Nephron progenitor cell (in vitro differentiated cells): ENCODE measurements at regions not wholly inside any gene's neighbourhood (a gene's known extent, or its start where the extent isn't known, plus 50 kb on each side); places are given as distances from the start of the nearest gene placed in this dataset.
A peak's percentile ranks its signal among the peaks of the same experiment; 100 is the strongest.

Experiments used
- DNase-seq: peaks from one replicate; pipeline ENCODE4 v3.0.0; 2021
- H3K27ac Mint-ChIP-seq: 2 replicates; pipeline ENCODE4 v1.8.0; 2021; ENCODE audit warnings: mild to moderate bottlenecking, moderate library complexity, mixed read lengths
- H3K27me3 Mint-ChIP-seq: 2 replicates; pipeline ENCODE4 v1.8.0; 2021; ENCODE audit warnings: mild to moderate bottlenecking, low read depth, mixed read lengths; ENCODE audit not compliant: poor library complexity
- H3K36me3 Mint-ChIP-seq: 2 replicates; pipeline ENCODE4 v1.8.0; 2021; ENCODE audit warnings: low read depth, mixed read lengths
- H3K4me1 Mint-ChIP-seq: 2 replicates; pipeline ENCODE4 v1.8.0; 2021; ENCODE audit warnings: mixed read lengths
- H3K4me3 Mint-ChIP-seq: 2 replicates; pipeline ENCODE4 v1.8.0; 2021; ENCODE audit warnings: mild to moderate bottlenecking, moderate library complexity, mixed read lengths
- H3K9me3 Mint-ChIP-seq: 2 replicates; pipeline ENCODE4 v1.8.0; 2021; ENCODE audit warnings: mild to moderate bottlenecking, moderate library complexity, mixed read lengths
- CTCF ChIP-seq: fragments of 200-600 bp; sonication (generic); IDR thresholded peaks from 2 replicates; pipeline ENCODE4 v1.5.0; 2021; ENCODE audit warnings: antibody characterized with exemption

- H3K27me3 Mint-ChIP-seq = no peaks in the 10 kb centered on the region
- peaks cover 21% of the 10 kb centered on the region for H3K4me1 Mint-ChIP-seq
- H3K27ac Mint-ChIP-seq = no peak overlapping the region
- no peak for DNase-seq
- H3K36me3 Mint-ChIP-seq = no peaks in the 10 kb centered on the region
- no peak for TF ChIP-seq CTCF
- no peak overlapping the region for H3K4me3 Mint-ChIP-seq
- no peaks in the 10 kb centered on the region for H3K9me3 Mint-ChIP-seq
These were observed 302.4 kb downstream of the TMEM161B start for GRCh38 chr5:87966213-87966612.

- peak overlapping the region; percentile 80 for H3K27ac Mint-ChIP-seq
- H3K36me3 Mint-ChIP-seq = no peaks in the 10 kb centered on the region
- no peaks in the 10 kb centered on the region for H3K9me3 Mint-ChIP-seq
- H3K27me3 Mint-ChIP-seq = no peaks in the 10 kb centered on the region
- no peak overlapping the region for H3K4me3 Mint-ChIP-seq
- H3K4me1 Mint-ChIP-seq = peaks cover 14% of the 10 kb centered on the region
- no peak for DNase-seq
- no peak for TF ChIP-seq CTCF
These were observed 314.5 kb downstream of the TMEM161B start for GRCh38 chr5:87954121-87954520.

GRCh38 chr5:87951661-87952060 lies 317.0 kb downstream of the TMEM161B start:
- no peaks in the 10 kb centered on the region for H3K27me3 Mint-ChIP-seq
- DNase-seq = no peak
- H3K4me1 Mint-ChIP-seq = peaks cover 17% of the 10 kb centered on the region
- H3K9me3 Mint-ChIP-seq = no peaks in the 10 kb centered on the region
- no peak overlapping the region for H3K4me3 Mint-ChIP-seq
- H3K27ac Mint-ChIP-seq = no peak overlapping the region
- TF ChIP-seq CTCF = no peak
- no peaks in the 10 kb centered on the region for H3K36me3 Mint-ChIP-seq

- Mint-ChIP-seq H3K27ac (peak overlapping the region; percentile 79), H3K9me3 (no peaks in the 10 kb centered on the region), H3K4me3 (no peak overlapping the region), H3K36me3 (no peaks in the 10 kb centered on the region), H3K27me3 (no peaks in the 10 kb centered on the region), H3K4me1 (peaks cover 22% of the 10 kb centered on the region)
- DNase-seq = no peak
- no peak for TF ChIP-seq CTCF
These were observed 318.7 kb downstream of the TMEM161B start for GRCh38 chr5:87949676-87950631.

- Mint-ChIP-seq H3K9me3 (no peaks in the 10 kb centered on the region), H3K36me3 (no peaks in the 10 kb centered on the region), H3K4me3 (no peak overlapping the region), H3K27ac (no peak overlapping the region), H3K4me1 (peaks cover 34% of the 10 kb centered on the region), H3K27me3 (no peaks in the 10 kb centered on the region)
- no peak for DNase-seq
- TF ChIP-seq CTCF = no peak
These were observed 320.2 kb downstream of the TMEM161B start for GRCh38 chr5:87948486-87948885.

GRCh38 chr5:87946271-87946670 lies 322.4 kb downstream of the TMEM161B start:
- no peak overlapping the region for H3K4me3 Mint-ChIP-seq
- H3K27ac Mint-ChIP-seq = no peak overlapping the region
- TF ChIP-seq CTCF = no peak
- no peaks in the 10 kb centered on the region for H3K9me3 Mint-ChIP-seq
- H3K27me3 Mint-ChIP-seq = no peaks in the 10 kb centered on the region
- H3K4me1 Mint-ChIP-seq = peaks cover 34% of the 10 kb centered on the region
- no peak for DNase-seq
- H3K36me3 Mint-ChIP-seq = no peaks in the 10 kb centered on the region
